ENCODE measurements at regions not wholly inside any gene's neighbourhood (a gene's known extent, or its start where the extent isn't known, plus 50 kb on each side); places are given as distances from the start of the nearest gene placed in this dataset.

GRCh38 chr13:63948045-63948444 is 2532.4 kb upstream of the PCDH20 start:
- TF ChIP-seq POLR2A (IDR thresholded peaks at IDR 0.05) (no peak), CTCF (IDR thresholded peaks at IDR 0.05) (no peak), EP300 (IDR thresholded peaks at IDR 0.05) (no peak)
